Mesenchymal stem cell (in vitro differentiated cells and primary cell): ENCODE measurements at regions not wholly inside any gene's neighbourhood (a gene's known extent, or its start where the extent isn't known, plus 50 kb on each side); places are given as distances from the start of the nearest gene placed in this dataset. TPM values are rescaled to one million over a fixed set of nuclear protein-coding genes. Genes with fewer than 3 reads are reported as not detected.

ENCODE experiments used
- small RNA-seq: library from polyadenylated mRNA; stranded (forward); fragments of <200 nt; extraction: miRNeasy Mini kit (QIAGEN cat#:217004); gene quantifications from one replicate; pipeline ENCODE3, GENCODE V24; 2013; ENCODE audit warnings: low read depth

Small RNAs in the stretch of these regions (small RNA-seq; reads per million reads assigned to genes)
- gene AL357137.1, result not detected
